ENCODE measurements at regions not wholly inside any gene's neighbourhood (a gene's known extent, or its start where the extent isn't known, plus 50 kb on each side); places are given as distances from the start of the nearest gene placed in this dataset.
"Not testable (repeated sequence)": the region's sequence is repeated elsewhere in the genome, so short reads cannot be mapped to it uniquely, and the experiment has no call there.

DNA sequence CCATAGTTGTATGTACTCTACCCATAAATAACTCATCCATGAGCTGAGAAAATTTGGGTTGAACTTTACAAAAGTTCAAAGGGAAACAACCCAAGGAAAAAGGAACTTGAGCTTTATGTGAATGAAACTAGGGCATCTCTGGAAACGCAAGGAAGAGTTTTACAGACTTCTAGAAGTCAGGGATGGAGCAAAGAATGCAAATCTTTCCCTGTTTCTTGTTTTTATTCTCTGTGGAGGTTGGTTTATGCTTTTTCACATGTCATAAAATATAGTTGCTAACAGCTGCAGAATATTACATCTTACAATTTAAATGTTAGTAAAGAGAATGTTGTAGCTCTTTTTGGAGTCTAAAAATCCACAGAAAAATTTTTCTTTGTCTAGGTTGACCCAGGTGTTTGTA, 754.1 kb downstream of the PCDH7 start:
- no peak overlapping the region for H3K27ac Mint-ChIP-seq
- H3K9me3 Mint-ChIP-seq, result peaks cover 43% of the 10 kb centered on the region
- H3K4me1 Mint-ChIP-seq (ENCODE audit: low read depth), result no peaks in the 10 kb centered on the region
- H3K4me3 Mint-ChIP-seq, result no peak overlapping the region
- TF ChIP-seq, protein P1, sequence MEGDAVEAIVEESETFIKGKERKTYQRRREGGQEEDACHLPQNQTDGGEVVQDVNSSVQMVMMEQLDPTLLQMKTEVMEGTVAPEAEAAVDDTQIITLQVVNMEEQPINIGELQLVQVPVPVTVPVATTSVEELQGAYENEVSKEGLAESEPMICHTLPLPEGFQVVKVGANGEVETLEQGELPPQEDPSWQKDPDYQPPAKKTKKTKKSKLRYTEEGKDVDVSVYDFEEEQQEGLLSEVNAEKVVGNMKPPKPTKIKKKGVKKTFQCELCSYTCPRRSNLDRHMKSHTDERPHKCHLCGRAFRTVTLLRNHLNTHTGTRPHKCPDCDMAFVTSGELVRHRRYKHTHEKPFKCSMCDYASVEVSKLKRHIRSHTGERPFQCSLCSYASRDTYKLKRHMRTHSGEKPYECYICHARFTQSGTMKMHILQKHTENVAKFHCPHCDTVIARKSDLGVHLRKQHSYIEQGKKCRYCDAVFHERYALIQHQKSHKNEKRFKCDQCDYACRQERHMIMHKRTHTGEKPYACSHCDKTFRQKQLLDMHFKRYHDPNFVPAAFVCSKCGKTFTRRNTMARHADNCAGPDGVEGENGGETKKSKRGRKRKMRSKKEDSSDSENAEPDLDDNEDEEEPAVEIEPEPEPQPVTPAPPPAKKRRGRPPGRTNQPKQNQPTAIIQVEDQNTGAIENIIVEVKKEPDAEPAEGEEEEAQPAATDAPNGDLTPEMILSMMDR (IDR thresholded peaks at IDR 0.05), result no peak
- peaks cover 5% of the 10 kb centered on the region; the same call in 1 of the 2 replicates for H3K36me3 Mint-ChIP-seq (ENCODE audit: low read depth)
- H3K27me3 Mint-ChIP-seq (ENCODE audit: insufficient read depth), result no peaks in the 10 kb centered on the region
- no peak for DNase-seq

DNA sequence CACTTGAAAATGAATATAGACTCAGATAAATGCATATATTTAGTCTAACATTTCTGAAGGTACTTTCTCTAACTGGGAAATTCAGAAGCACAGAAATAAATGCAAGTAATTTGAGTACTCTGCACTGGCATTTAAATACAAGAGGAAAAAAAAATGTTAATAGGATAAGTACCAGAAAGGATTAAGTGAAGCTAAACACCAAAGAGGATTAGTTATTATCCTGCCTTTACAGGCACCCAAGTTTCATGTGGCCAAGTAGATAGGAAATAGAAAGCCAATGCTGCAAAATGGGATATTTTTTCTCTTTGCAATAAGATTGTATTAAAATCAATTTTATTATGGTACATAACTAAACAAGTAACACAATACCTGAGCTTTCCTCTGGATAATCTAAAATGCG, 762.5 kb downstream of the PCDH7 start:
- H3K36me3 Mint-ChIP-seq (ENCODE audit: low read depth), result no peaks in the 10 kb centered on the region; the same call in 1 of the 2 replicates
- no peaks in the 10 kb centered on the region for H3K27me3 Mint-ChIP-seq (ENCODE audit: insufficient read depth)
- H3K9me3 Mint-ChIP-seq, result peaks cover 19% of the 10 kb centered on the region
- no peak overlapping the region for H3K4me3 Mint-ChIP-seq
- H3K4me1 Mint-ChIP-seq (ENCODE audit: low read depth), result no peaks in the 10 kb centered on the region
- H3K27ac Mint-ChIP-seq, result no peak overlapping the region
- no peak for DNase-seq
- TF ChIP-seq, protein P1 (IDR thresholded peaks at IDR 0.05), result no peak

DNA sequence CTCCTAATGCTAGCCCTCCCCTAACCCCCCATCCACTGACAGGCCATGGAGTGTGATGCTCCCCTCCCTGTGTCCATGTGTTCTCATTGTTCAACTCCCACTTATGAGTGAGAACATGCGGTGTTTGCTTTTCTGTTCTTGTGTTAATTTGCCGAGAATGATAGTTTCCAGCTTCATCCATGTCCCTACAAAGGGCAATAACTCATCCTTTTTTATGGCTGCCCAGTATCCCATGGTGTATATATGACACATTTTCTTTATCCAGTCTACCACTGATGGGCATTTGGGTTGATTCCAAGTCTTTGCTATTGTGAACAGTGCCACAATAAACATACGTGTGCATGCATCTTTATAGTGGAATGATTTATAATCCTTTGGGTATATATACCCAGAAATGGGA, 779.0 kb downstream of the PCDH7 start:
- not testable (repeated sequence) for H3K4me1 Mint-ChIP-seq (ENCODE audit: low read depth); H3K27ac Mint-ChIP-seq; H3K4me3 Mint-ChIP-seq; DNase-seq; H3K36me3 Mint-ChIP-seq (ENCODE audit: low read depth); H3K27me3 Mint-ChIP-seq (ENCODE audit: insufficient read depth)
- peaks cover 35% of the 10 kb centered on the region for H3K9me3 Mint-ChIP-seq

DNA sequence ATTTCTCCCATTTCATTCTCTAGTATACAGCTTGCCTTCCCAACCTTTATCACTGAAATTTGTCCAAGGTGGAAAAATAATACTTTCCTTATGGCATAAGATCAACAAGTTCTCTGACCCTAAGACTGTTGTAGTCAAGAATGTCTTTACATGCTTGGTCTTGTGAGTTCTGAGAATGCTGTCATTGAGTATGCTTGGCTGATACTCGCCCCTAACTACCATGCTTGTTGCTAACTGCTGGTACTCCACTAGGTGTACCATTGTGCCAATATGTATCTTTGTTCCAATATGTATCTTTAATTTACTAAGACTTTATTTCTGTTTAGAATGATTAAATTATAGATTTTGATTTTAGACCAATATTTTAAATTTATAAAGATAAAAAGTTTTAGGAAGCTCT, 796.4 kb downstream of the PCDH7 start:
- Mint-ChIP-seq H3K27ac (no peak overlapping the region), H3K4me3 (no peak overlapping the region), H3K36me3 (ENCODE audit: low read depth) (no peaks in the 10 kb centered on the region), H3K27me3 (ENCODE audit: insufficient read depth) (no peaks in the 10 kb centered on the region), H3K9me3 (peaks cover 13% of the 10 kb centered on the region), H3K4me1 (ENCODE audit: low read depth) (no peaks in the 10 kb centered on the region)
- DNase-seq, result no peak
- TF ChIP-seq, protein P1 (IDR thresholded peaks at IDR 0.05), result no peak

DNA sequence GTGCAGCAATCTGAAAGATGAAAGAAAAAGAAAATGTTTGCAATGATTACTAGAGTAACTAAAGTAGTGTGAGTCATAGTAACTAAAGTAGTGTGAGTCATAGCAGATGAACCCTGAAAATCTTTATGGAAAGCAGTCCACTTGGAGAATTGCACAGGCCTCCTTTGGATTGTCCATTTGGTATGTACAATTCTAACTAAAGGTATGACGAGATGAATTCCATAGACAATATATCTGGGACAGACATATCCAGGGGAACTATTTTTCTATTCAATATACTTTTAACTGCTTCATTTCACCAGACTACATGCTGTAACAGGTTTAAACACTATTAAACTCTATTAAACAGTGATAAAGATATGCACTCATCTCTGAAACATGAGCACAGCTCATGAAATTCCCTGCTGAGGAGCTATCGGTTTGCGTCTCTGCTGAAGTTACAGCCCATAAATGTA, 798.7 kb downstream of the PCDH7 start:
- no peak for DNase-seq
- Mint-ChIP-seq H3K36me3 (ENCODE audit: low read depth) (no peaks in the 10 kb centered on the region), H3K4me3 (no peak overlapping the region), H3K27ac (no peak overlapping the region), H3K4me1 (ENCODE audit: low read depth) (no peaks in the 10 kb centered on the region), H3K9me3 (peaks cover 18% of the 10 kb centered on the region), H3K27me3 (ENCODE audit: insufficient read depth) (no peaks in the 10 kb centered on the region)
- TF ChIP-seq, protein P1 (IDR thresholded peaks at IDR 0.05), result no peak

DNA sequence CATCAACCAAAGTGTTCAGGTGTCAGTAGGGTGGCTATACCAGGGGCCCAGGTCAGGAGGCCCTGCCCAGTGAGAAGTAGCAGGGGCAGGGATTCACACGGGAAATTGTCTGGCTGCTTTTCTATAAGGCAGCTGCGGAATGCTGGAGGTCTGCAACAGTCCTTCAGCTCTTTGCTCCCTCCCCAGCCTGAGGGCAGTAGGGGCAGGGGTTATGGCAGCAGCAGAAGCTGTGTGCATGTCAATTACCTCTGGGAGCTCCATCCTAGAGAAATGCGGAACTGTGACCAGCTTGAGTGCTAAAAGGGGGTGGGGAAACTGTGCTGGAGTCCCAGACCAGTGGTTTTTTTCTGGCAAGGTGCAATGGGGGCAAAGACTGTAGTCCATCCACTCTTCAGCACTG, 810.4 kb downstream of the PCDH7 start:
- H3K9me3 Mint-ChIP-seq, result peaks cover 66% of the 10 kb centered on the region
- DNase-seq, result no peak
- TF ChIP-seq, protein P1 (IDR thresholded peaks at IDR 0.05), result no peak
- H3K27me3 Mint-ChIP-seq (ENCODE audit: insufficient read depth), result no peaks in the 10 kb centered on the region
- no peak overlapping the region for H3K27ac Mint-ChIP-seq
- H3K36me3 Mint-ChIP-seq (ENCODE audit: low read depth), result no peaks in the 10 kb centered on the region
- H3K4me3 Mint-ChIP-seq, result no peak overlapping the region
- no peaks in the 10 kb centered on the region for H3K4me1 Mint-ChIP-seq (ENCODE audit: low read depth)

All from HFFc6 (cell line).